Body of pancreas (tissue), 4 donors: ENCODE measurements at regions not wholly inside any gene's neighbourhood (a gene's known extent, or its start where the extent isn't known, plus 50 kb on each side); places are given as distances from the start of the nearest gene placed in this dataset.

Source experiments
- ATAC-seq: fragments of 150-250 bp; one replicate; pipeline ENCODE4 v1.9.1; 2016
- DNase-seq, 4 donors: peaks; one replicate each; pipeline ENCODE4 v3.0.0-alpha.2; 2019
- H3K27ac ChIP-seq, 4 donors: fragments of 200-600 bp; sonication (generic); 1 replicate in 3 of 4; 2 replicates in 1 of 4; pipeline versions ENCODE4 v1.5.1 to v1.6.1; 2016 to 2019; ENCODE audit warnings: mild to moderate bottlenecking in 1 of 4, mixed read lengths in 1 of 4, moderate library complexity in 1 of 4
- H3K27me3 ChIP-seq, 2 donors: fragments of 200-600 bp; sonication (generic); one replicate each; pipeline ENCODE4 v1.6.0; 2016; ENCODE audit warnings: mild to moderate bottlenecking in 1 of 2
- H3K36me3 ChIP-seq, 2 donors: fragments of 200-600 bp; sonication (generic); replicated peaks in 1 of 2; 2 replicates each; pipeline ENCODE4 v1.5.1; 2016; ENCODE audit warnings: low read depth in 2 of 2; ENCODE audit not compliant: insufficient read depth in 1 of 2
- H3K4me1 ChIP-seq: fragments of 200-600 bp; sonication (generic); one replicate; pipeline ENCODE4 v1.6.0; 2016
- H3K4me3 ChIP-seq, 2 donors: fragments of 200-600 bp; sonication (generic); 1 replicate in 1 of 2; 2 replicates in 1 of 2; pipeline ENCODE4 v1.5.1; 2016 to 2019
- H3K9me3 ChIP-seq, 3 donors: fragments of 200-600 bp; sonication (generic); 1 replicate in 2 of 3; 2 replicates in 1 of 3; pipeline ENCODE4 v1.5.1; 2016
- POLR2A ChIP-seq, 3 donors: fragments of 450-650 bp; IDR thresholded peaks; one replicate each; pipeline ENCODE4 v1.6.1; 2016; ENCODE audit warnings: antibody characterized with exemption in 3 of 3, mild to moderate bottlenecking in 2 of 3
- WGBS, 2 donors: methylation state at CpG; one replicate each; pipeline ENCODE4 v1.1.5; 2017; 5-methylcytosine and 5-hydroxymethylcytosine counted together
- intact Hi-C: fragments of 100-400 bp; cut with DNase I; formaldehyde crosslinking; loops from one replicate; pipeline ENCODE4 v1.15.1; 2023
- TF ChIP-seq, protein P1 (sequence below), 7 experiments: fragments of 450-650 bp in 4 of 7; fragments of 200-600 bp in 3 of 7; sonication (generic) in 3 of 7; IDR thresholded peaks; one replicate each; pipeline ENCODE4 v1.5.1; 2016 to 2019; ENCODE audit warnings: antibody characterized with exemption in 7 of 7

DNA sequence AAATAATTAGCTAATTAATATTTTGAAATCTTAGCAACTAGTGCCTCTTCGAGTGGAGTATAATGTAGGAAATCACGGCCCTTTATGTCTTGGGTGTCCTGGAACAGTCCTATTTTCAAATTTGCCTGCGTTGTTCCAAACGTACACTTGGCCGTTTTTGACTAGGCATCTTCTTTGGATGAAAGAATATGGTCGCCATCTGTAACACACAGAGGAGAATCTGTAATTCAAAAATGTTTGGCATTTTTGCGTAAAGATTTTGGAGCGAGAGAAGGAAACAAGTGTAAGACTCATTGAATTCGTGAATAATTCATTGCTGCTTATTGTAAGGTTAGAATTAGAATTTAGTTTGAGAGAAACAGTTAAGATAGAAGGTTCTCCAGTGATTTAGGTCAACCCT is 61.5 kb upstream of the CLCN4 start:
- peaks cover under 1% of the 10 kb centered on the region for H3K4me1 ChIP-seq
- H3K36me3 ChIP-seq = no peaks in the 10 kb centered on the region
- intact Hi-C loops = no loop called here
- no peak for TF ChIP-seq POLR2A (IDR thresholded peaks at IDR 0.05)
- TF ChIP-seq, protein P1, sequence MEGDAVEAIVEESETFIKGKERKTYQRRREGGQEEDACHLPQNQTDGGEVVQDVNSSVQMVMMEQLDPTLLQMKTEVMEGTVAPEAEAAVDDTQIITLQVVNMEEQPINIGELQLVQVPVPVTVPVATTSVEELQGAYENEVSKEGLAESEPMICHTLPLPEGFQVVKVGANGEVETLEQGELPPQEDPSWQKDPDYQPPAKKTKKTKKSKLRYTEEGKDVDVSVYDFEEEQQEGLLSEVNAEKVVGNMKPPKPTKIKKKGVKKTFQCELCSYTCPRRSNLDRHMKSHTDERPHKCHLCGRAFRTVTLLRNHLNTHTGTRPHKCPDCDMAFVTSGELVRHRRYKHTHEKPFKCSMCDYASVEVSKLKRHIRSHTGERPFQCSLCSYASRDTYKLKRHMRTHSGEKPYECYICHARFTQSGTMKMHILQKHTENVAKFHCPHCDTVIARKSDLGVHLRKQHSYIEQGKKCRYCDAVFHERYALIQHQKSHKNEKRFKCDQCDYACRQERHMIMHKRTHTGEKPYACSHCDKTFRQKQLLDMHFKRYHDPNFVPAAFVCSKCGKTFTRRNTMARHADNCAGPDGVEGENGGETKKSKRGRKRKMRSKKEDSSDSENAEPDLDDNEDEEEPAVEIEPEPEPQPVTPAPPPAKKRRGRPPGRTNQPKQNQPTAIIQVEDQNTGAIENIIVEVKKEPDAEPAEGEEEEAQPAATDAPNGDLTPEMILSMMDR (IDR thresholded peaks at IDR 0.05) = no peak
- no peak overlapping the region for H3K4me3 ChIP-seq
- DNase-seq = no peak
- WGBS, 2 donors = 93 to 95% methylated on average over 9 of the region's 9 CpGs
- ATAC-seq = no peak
- no peaks in the 10 kb centered on the region for H3K9me3 ChIP-seq
- H3K27me3 ChIP-seq = no peaks in the 10 kb centered on the region
- H3K27ac ChIP-seq = no peak overlapping the region

DNA sequence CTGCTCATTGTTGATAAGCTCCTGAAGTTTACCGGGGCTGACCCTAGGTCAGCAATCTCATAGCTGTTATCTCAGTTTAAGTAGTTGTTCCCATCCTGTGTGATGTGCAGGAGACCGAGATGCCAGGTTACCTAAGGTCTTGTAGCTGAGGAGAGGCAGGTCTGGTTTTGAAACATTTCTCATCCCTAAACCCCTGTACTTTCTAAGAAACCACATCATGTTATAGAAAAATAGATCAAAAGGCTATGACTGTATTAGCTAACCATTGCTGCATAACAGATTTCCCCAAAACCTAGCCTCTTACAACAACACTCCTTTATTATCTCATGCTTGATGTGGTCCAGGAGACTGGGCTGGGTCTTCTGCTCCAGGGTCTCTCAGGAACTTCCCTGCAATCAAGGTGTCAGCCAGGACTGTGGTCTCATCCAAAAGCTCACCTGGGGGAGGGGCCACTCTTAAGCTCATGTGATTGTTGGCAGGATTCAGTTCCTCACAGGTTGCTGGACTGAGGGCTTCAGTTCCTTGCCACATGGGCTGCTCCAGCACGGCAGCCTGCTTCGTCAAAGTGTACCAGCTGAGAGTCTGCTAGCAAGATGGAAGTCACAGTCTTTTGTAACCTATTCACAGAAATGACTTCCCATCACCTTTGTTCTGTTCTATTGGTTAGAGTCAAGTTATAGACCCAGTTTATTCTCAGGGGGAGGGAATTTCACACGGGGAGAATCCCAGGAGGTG is 60.9 kb upstream of the CLCN4 start:
- intact Hi-C loops = no loop called here
- no peak overlapping the region for H3K4me3 ChIP-seq
- H3K36me3 ChIP-seq = no peaks in the 10 kb centered on the region
- peaks cover 4% of the 10 kb centered on the region for H3K4me1 ChIP-seq
- no peak for ATAC-seq
- no peaks in the 10 kb centered on the region for H3K27me3 ChIP-seq
- no peak for DNase-seq
- 68 to 89% methylated on average over 4 to 5 of the region's 5 CpGs for WGBS, 2 donors
- no peaks in the 10 kb centered on the region for H3K9me3 ChIP-seq
- H3K27ac ChIP-seq = no peak overlapping the region
- no peak for TF ChIP-seq POLR2A (IDR thresholded peaks at IDR 0.05)
- TF ChIP-seq, protein P1 (IDR thresholded peaks at IDR 0.05) = no peak

DNA sequence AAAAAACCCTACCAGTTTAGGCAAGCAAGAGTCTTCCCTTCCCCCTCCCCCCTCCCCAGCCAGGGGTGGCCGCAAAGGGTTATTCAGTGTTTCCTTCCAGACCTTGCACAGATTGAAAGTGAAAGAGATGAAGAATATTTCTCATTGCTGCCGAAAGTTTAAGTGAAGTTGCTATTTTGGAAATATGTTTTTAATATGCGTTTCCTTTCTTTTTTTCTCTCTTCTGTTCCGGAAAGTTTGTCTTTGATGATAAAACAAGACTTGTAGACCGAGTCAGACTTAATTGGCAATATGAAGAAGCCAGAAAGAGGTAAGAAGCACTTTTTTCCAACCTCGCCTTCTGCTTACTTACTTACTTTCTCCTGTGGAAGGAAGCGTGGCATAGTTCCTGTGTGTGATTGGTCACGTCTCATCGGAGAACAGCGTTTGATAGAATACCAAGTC is 58.5 kb upstream of the CLCN4 start:
- Histone ChIP-seq H3K27ac (peak overlapping the region in 1 of 4 donors; percentile 54), H3K36me3 (no peaks in the 10 kb centered on the region), H3K4me1 (peaks cover 25% of the 10 kb centered on the region), H3K27me3 (no peaks in the 10 kb centered on the region), H3K9me3 (no peaks in the 10 kb centered on the region), H3K4me3 (no peak overlapping the region)
- WGBS, 2 donors = 76 to 78% methylated on average over 10 of the region's 10 CpGs
- ATAC-seq = no peak
- intact Hi-C loops = no loop called here
- no peak for DNase-seq
- no peak for TF ChIP-seq POLR2A (IDR thresholded peaks at IDR 0.05)
- TF ChIP-seq, protein P1 (IDR thresholded peaks at IDR 0.05) = no peak

DNA sequence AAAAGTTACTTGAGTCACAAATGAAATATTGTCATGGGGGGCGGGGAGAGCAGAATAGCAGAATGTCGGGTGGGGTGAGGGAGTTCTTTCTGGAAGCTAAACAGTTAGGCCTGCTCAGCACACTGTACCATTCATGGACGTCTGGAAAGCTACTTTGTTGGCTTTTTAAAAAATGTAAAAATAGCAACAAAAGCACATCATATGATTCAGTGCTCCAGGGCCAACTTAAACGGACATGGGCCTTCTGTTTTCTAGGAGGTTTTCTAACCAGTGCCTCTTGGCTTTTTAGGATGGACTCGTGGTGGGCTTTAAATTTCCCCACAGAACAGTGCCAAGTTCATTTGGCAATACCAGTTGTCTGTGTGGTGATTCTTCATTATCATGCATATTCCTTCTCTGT is 57.4 kb upstream of the CLCN4 start:
- no peak overlapping the region for H3K4me3 ChIP-seq

More for the DNA sequence above, 57.4 kb upstream of the CLCN4 start:
- WGBS, 2 donors = 71 to 72% methylated on average over 4 to 5 of the region's 5 CpGs
- H3K4me1 ChIP-seq = peaks cover 26% of the 10 kb centered on the region
- no peak for ATAC-seq
- no peak overlapping the region for H3K27ac ChIP-seq
- H3K27me3 ChIP-seq = no peaks in the 10 kb centered on the region
- no peaks in the 10 kb centered on the region for H3K9me3 ChIP-seq
- TF ChIP-seq, protein P1 (IDR thresholded peaks at IDR 0.05) = no peak
- TF ChIP-seq POLR2A (IDR thresholded peaks at IDR 0.05) = no peak
- no peaks in the 10 kb centered on the region for H3K36me3 ChIP-seq
- no peak for DNase-seq
- intact Hi-C loops = no loop called here
